K562 (cell line): ENCODE measurements at regions not wholly inside any gene's neighbourhood (a gene's known extent, or its start where the extent isn't known, plus 50 kb on each side); places are given as distances from the start of the nearest gene placed in this dataset.

Experiments
- ATAC-seq: fragments of 200-7000 bp; cut with Tn5 transposase; 3 replicates; pipeline ENCODE4 v1.9.1; 2020; ENCODE audit warnings: moderate library complexity
- BruUV-seq: library from RNA; stranded (reverse); fragments of 400-500 nt; replicated peaks from 2 replicates; lab custom pipeline; 2021; lab: Mats Ljungman, UMichigan
- CTCF ChIA-PET: fragments of 300-600 bp; formaldehyde crosslinking; extraction: SDS; loops from one replicate; lab custom pipeline; 2021; ENCODE audit warnings: low intra/inter-chr PET ratio; lab: Yijun Ruan, JAX
- POLR2A ChIA-PET: fragments of 300-600, 350-650 bp; sonication (Branson Sonifier 250); formaldehyde crosslinking; extraction: SDS; loops from one replicate; lab custom pipeline; 2021; ENCODE audit warnings: antibody characterized with exemption, inconsistent platforms; lab: Yijun Ruan, JAX
- DNase-seq, 4 experiments: peaks; one replicate each; pipeline versions ENCODE4 v3.0.0 to v3.0.0-alpha.2; 2011 to 2018; ENCODE audit warnings: low spot score in 3 of 4, mixed read lengths in 3 of 4; ENCODE audit errors: extremely low read depth in 1 of 4
- FAIRE-seq: peaks from 2 replicates; lab custom pipeline; 2011; peaks lifted over from hg19 to GRCh38; lab: Jason Lieb, UNC
- H2AFZ ChIP-seq: 2 replicates; pipeline ENCODE4 v1.6.0; 2011; ENCODE audit warnings: low read depth, low read length, control low read depth, inconsistent platforms
- H3K27ac ChIP-seq: fragments of 200-600 bp; 3 replicates; pipeline ENCODE4 v1.8.0; 2011; ENCODE audit warnings: low read depth, mild to moderate bottlenecking, control low read depth, inconsistent platforms, low read length, moderate library complexity, mixed read lengths; ENCODE audit errors: extremely low read depth
- H3K27me3 ChIP-seq, 2 experiments: fragments of 300-600 bp in 1 of 2; 2 replicates in 1 of 2; 3 replicates in 1 of 2; pipeline versions ENCODE4 v1.6.0 to v1.8.0; 2011; ENCODE audit warnings: inconsistent platforms in 2 of 2, low read length in 2 of 2, mild to moderate bottlenecking in 1 of 2, mixed read lengths in 1 of 2, moderate library complexity in 1 of 2; ENCODE audit not compliant: control insufficient read depth in 2 of 2, insufficient read depth in 2 of 2
- H3K36me3 ChIP-seq: fragments of 300-600 bp; 3 replicates; pipeline ENCODE4 v1.8.0; 2011; ENCODE audit warnings: mild to moderate bottlenecking, low read length, inconsistent platforms; ENCODE audit not compliant: control insufficient read depth, insufficient read depth
- H3K4me1 ChIP-seq, 2 experiments: fragments of 200-600 bp in 1 of 2; replicated peaks in 1 of 2; 2 replicates in 1 of 2; 3 replicates in 1 of 2; pipeline versions ENCODE4 v1.5.1 to v1.8.0; 2011; ENCODE audit warnings: inconsistent platforms in 2 of 2, low read length in 2 of 2, mild to moderate bottlenecking in 1 of 2, mixed read lengths in 1 of 2, moderate library complexity in 1 of 2; ENCODE audit not compliant: control insufficient read depth in 2 of 2, insufficient read depth in 2 of 2
- H3K4me2 ChIP-seq: 2 replicates; pipeline ENCODE4 v1.6.1; 2011; ENCODE audit warnings: low read length, control low read depth, inconsistent platforms, mixed read lengths; ENCODE audit not compliant: insufficient read depth
- H3K4me3 ChIP-seq: fragments of 200-600 bp; sonication (generic), shearing (Covaris generic); 2 replicates; pipeline ENCODE4 v1.5.1; 2016; ENCODE audit warnings: control low read depth, inconsistent platforms
- H3K79me2 ChIP-seq: fragments of 200-600 bp; 3 replicates; pipeline ENCODE4 v1.8.0; 2011; ENCODE audit warnings: low read length, inconsistent platforms; ENCODE audit not compliant: control insufficient read depth, insufficient read depth
- H3K9ac ChIP-seq, 2 experiments: 2 replicates each; pipeline versions ENCODE4 v1.6.0 to v1.6.1; 2011; ENCODE audit warnings: low read depth in 2 of 2, low read length in 2 of 2, control low read depth in 1 of 2, inconsistent platforms in 1 of 2, mild to moderate bottlenecking in 1 of 2, mixed read lengths in 1 of 2; ENCODE audit not compliant: insufficient read depth in 1 of 2
- H3K9me1 ChIP-seq: one replicate; pipeline ENCODE4 v1.6.0; 2011; ENCODE audit warnings: inconsistent platforms, mild to moderate bottlenecking, low read length, moderate library complexity; ENCODE audit not compliant: control insufficient read depth, insufficient read depth
- H3K9me3 ChIP-seq: replicated peaks from 2 replicates; pipeline ENCODE4 v1.5.1; 2011; ENCODE audit warnings: low read depth, low read length, inconsistent platforms; ENCODE audit not compliant: control insufficient read depth, insufficient read depth
- H4K20me1 ChIP-seq: replicated peaks from 2 replicates; pipeline ENCODE4 v1.6.1; 2011; ENCODE audit warnings: low read length, inconsistent platforms, mixed read lengths; ENCODE audit not compliant: control insufficient read depth, insufficient read depth
- ARID2 ChIP-seq: fragments of 450-650 bp; IDR thresholded peaks from 2 replicates; pipeline ENCODE4 v1.6.1; 2017; ENCODE audit warnings: antibody characterized with exemption, mild to moderate bottlenecking
- DMBX1 ChIP-seq: fragments of 250-450 bp; sonication (Bioruptor Pico); IDR thresholded peaks from 2 replicates; pipeline ENCODE4 v1.8.0; 2022; ENCODE audit warnings: inconsistent platforms, mild to moderate bottlenecking, moderate library complexity, borderline replicate concordance
- MED1 ChIP-seq: sonication (generic); formaldehyde crosslinking; IDR thresholded peaks from 2 replicates; pipeline ENCODE4 v1.8.1; 2023; ENCODE audit warnings: missing genetic modification reagents, borderline replicate concordance
- NCOA4 ChIP-seq: fragments of 450-650 bp; IDR thresholded peaks from 2 replicates; pipeline ENCODE4 v1.6.1; 2018; ENCODE audit warnings: mild to moderate bottlenecking; ENCODE audit not compliant: partially characterized antibody
- NCOA6 ChIP-seq: fragments of 450-650 bp; IDR thresholded peaks from 2 replicates; pipeline ENCODE4 v1.6.1; 2017; ENCODE audit warnings: mild to moderate bottlenecking
- POLR2AphosphoS2 ChIP-seq: IDR thresholded peaks from 2 replicates; pipeline ENCODE4 v1.6.1; 2012; ENCODE audit warnings: low read length, improper control_type of control experiment
- SLC30A9 ChIP-seq: fragments of 250-450 bp; sonication (Bioruptor Pico); IDR thresholded peaks from 2 replicates; pipeline ENCODE4 v1.8.0; 2022; ENCODE audit warnings: mild to moderate bottlenecking, moderate library complexity
- ZNF121 ChIP-seq: sonication (generic); formaldehyde crosslinking; conservative IDR thresholded peaks from 2 replicates; pipeline ENCODE4 v1.8.0; 2022; ENCODE audit warnings: missing genetic modification reagents
- ZNF165 ChIP-seq: fragments of 250-450 bp; sonication (Bioruptor Pico); IDR thresholded peaks from 2 replicates; pipeline ENCODE4 v1.4.0; 2020; ENCODE audit warnings: borderline replicate concordance
- ZNF57 ChIP-seq: fragments of 450-650 bp; formaldehyde crosslinking; IDR thresholded peaks from 2 replicates; pipeline ENCODE4 v1.4.0; 2020; ENCODE audit warnings: mild to moderate bottlenecking, moderate library complexity
- ZNF766 ChIP-seq: fragments of 200-800 bp; sonication (Bioruptor generic); conservative IDR thresholded peaks from 2 replicates; pipeline ENCODE4 v1.6.1; 2016; ENCODE audit warnings: missing genetic modification characterization, missing compliant biosample characterization
- WGBS: fragments of 100-300 bp; shearing (Covaris generic); methylation state at CpG from one replicate; pipeline ENCODE4 v1.1.6; 2016; ENCODE audit warnings: low coverage, mixed read lengths; ENCODE audit not compliant: insufficient coverage; ENCODE audit errors: missing lambda C conversion rate; 5-methylcytosine and 5-hydroxymethylcytosine counted together
- in situ Hi-C: fragments of 300-500 bp; cut with MboI; formaldehyde crosslinking; loops from 4 replicates; pipeline ENCODE4 v1.15.0; 2018; ENCODE audit warnings: inconsistent platforms, mixed read lengths
- intact Hi-C: fragments of 100-400 bp; cut with micrococcal nuclease; formaldehyde crosslinking; loops from 2 replicates; pipeline ENCODE4 v1.14.2; 2022
- TF ChIP-seq, protein P1 (sequence below): fragments of 450-650 bp; IDR thresholded peaks from 2 replicates; pipeline ENCODE4 v1.6.1; 2016
- TF ChIP-seq, protein P2 (sequence below): IDR thresholded peaks from 2 replicates; pipeline ENCODE4 v1.6.1; 2011; ENCODE audit warnings: borderline replicate concordance, low read depth, mild to moderate bottlenecking, moderate library complexity, low read length; ENCODE audit not compliant: insufficient read depth, poor library complexity, severe bottlenecking
- TF ChIP-seq, protein P3 (sequence below): sonication (generic); formaldehyde crosslinking; IDR thresholded peaks from 2 replicates; pipeline ENCODE4 v1.9.0; 2022; ENCODE audit warnings: mild to moderate bottlenecking, missing genetic modification reagents
- TF ChIP-seq, protein P4 (sequence below): sonication (generic); formaldehyde crosslinking; IDR thresholded peaks from 2 replicates; pipeline ENCODE4 v1.8.0; 2023; ENCODE audit warnings: mild to moderate bottlenecking, missing genetic modification reagents
- TF ChIP-seq, protein P5 (sequence below): fragments of 450-650 bp; IDR thresholded peaks from 2 replicates; pipeline ENCODE4 v1.7.1; 2018; ENCODE audit warnings: mild to moderate bottlenecking, low read depth; ENCODE audit not compliant: partially characterized antibody

DNA sequence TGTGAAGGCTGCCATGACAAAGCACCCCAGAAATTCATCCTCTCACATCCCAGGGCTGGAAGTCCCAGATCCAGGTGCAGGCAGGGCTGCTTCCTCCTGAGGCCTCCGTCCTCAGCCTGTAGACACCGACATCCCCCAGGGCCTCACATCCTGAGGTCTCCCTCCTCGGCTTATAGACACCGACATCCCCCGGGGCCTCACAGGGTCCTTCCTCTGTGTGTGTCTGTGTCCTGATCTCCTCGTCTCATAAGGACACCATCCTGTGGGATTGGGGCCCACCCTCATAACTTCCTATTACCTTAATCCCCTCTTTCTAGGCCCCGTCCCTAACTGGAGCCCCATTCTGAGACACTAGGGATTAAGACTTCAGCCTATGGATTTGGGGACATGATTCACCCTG is 92.0 kb upstream of the SNTG2 start:
- no peak overlapping the region for H2AFZ ChIP-seq
- H3K9me1 ChIP-seq: no peaks in the 10 kb centered on the region
- no peak overlapping the region for H3K27ac ChIP-seq
- no peaks in the 10 kb centered on the region for H3K9me3 ChIP-seq
- H4K20me1 ChIP-seq: no peaks in the 10 kb centered on the region
- FAIRE-seq: no peak
- H3K4me2 ChIP-seq: no peak overlapping the region
- WGBS: 4% methylated on average over 7 of the region's 7 CpGs
- H3K4me3 ChIP-seq: no peak overlapping the region
- H3K9ac ChIP-seq: no peak overlapping the region
- intact Hi-C loops: no loop called here
- in situ Hi-C loops: no loop called here
- ChIA-PET CTCF (no interaction called here), POLR2A (interaction anchor here (0.6 kb wide), 1 partner anchor 204 kb away, joined by 3 read pairs; no protein-coding TSS in a partner anchor)
- no peaks in the 10 kb centered on the region for H3K36me3 ChIP-seq
- no peak for ATAC-seq
- peaks cover 3 to 16% of the 10 kb centered on the region in 2 experiments; a peak in 4 of 5 replicates for H3K27me3 ChIP-seq
- no peak for DNase-seq
- no peaks in the 10 kb centered on the region for H3K4me1 ChIP-seq
- BruUV-seq: no TSS peak
- H3K79me2 ChIP-seq: no peaks in the 10 kb centered on the region
- TF ChIP-seq NCOA4 (no peak), ZNF57 (CRISPR knock-in tag) (no peak), POLR2AphosphoS2 (no peak), MED1 (CRISPR knock-in tag) (no peak), ARID2 (no peak), ZNF121 (CRISPR knock-in tag) (no peak), ZNF165 (no peak), DMBX1 (CRISPR knock-in tag) (no peak), ZNF766 (no peak), SLC30A9 (CRISPR knock-in tag) (no peak), NCOA6 (no peak)
- TF ChIP-seq, protein P1, sequence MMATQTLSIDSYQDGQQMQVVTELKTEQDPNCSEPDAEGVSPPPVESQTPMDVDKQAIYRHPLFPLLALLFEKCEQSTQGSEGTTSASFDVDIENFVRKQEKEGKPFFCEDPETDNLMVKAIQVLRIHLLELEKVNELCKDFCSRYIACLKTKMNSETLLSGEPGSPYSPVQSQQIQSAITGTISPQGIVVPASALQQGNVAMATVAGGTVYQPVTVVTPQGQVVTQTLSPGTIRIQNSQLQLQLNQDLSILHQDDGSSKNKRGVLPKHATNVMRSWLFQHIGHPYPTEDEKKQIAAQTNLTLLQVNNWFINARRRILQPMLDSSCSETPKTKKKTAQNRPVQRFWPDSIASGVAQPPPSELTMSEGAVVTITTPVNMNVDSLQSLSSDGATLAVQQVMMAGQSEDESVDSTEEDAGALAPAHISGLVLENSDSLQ: no peak
- TF ChIP-seq, protein P2, sequence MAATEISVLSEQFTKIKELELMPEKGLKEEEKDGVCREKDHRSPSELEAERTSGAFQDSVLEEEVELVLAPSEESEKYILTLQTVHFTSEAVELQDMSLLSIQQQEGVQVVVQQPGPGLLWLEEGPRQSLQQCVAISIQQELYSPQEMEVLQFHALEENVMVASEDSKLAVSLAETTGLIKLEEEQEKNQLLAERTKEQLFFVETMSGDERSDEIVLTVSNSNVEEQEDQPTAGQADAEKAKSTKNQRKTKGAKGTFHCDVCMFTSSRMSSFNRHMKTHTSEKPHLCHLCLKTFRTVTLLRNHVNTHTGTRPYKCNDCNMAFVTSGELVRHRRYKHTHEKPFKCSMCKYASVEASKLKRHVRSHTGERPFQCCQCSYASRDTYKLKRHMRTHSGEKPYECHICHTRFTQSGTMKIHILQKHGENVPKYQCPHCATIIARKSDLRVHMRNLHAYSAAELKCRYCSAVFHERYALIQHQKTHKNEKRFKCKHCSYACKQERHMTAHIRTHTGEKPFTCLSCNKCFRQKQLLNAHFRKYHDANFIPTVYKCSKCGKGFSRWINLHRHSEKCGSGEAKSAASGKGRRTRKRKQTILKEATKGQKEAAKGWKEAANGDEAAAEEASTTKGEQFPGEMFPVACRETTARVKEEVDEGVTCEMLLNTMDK: no peak
- TF ChIP-seq, protein P3, sequence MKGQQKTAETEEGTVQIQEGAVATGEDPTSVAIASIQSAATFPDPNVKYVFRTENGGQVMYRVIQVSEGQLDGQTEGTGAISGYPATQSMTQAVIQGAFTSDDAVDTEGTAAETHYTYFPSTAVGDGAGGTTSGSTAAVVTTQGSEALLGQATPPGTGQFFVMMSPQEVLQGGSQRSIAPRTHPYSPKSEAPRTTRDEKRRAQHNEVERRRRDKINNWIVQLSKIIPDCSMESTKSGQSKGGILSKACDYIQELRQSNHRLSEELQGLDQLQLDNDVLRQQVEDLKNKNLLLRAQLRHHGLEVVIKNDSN (CRISPR knock-in tag): no peak
- TF ChIP-seq, protein P4, sequence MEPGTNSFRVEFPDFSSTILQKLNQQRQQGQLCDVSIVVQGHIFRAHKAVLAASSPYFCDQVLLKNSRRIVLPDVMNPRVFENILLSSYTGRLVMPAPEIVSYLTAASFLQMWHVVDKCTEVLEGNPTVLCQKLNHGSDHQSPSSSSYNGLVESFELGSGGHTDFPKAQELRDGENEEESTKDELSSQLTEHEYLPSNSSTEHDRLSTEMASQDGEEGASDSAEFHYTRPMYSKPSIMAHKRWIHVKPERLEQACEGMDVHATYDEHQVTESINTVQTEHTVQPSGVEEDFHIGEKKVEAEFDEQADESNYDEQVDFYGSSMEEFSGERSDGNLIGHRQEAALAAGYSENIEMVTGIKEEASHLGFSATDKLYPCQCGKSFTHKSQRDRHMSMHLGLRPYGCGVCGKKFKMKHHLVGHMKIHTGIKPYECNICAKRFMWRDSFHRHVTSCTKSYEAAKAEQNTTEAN (CRISPR knock-in tag): no peak
- TF ChIP-seq, protein P5, sequence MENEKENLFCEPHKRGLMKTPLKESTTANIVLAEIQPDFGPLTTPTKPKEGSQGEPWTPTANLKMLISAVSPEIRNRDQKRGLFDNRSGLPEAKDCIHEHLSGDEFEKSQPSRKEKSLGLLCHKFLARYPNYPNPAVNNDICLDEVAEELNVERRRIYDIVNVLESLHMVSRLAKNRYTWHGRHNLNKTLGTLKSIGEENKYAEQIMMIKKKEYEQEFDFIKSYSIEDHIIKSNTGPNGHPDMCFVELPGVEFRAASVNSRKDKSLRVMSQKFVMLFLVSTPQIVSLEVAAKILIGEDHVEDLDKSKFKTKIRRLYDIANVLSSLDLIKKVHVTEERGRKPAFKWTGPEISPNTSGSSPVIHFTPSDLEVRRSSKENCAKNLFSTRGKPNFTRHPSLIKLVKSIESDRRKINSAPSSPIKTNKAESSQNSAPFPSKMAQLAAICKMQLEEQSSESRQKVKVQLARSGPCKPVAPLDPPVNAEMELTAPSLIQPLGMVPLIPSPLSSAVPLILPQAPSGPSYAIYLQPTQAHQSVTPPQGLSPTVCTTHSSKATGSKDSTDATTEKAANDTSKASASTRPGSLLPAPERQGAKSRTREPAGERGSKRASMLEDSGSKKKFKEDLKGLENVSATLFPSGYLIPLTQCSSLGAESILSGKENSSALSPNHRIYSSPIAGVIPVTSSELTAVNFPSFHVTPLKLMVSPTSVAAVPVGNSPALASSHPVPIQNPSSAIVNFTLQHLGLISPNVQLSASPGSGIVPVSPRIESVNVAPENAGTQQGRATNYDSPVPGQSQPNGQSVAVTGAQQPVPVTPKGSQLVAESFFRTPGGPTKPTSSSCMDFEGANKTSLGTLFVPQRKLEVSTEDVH: no peak
